ENCODE measurements at regions not wholly inside any gene's neighbourhood (a gene's known extent, or its start where the extent isn't known, plus 50 kb on each side); places are given as distances from the start of the nearest gene placed in this dataset.

- DNase-seq (ENCODE audit: low read depth in 2 of 2) = no peak
These were observed 493.3 kb downstream of the RFC3 start for GRCh38 chr13:34311251-34311650.

GRCh38 chr13:34312578-34312977 lies 494.6 kb downstream of the RFC3 start:
- no peak for DNase-seq (ENCODE audit: low read depth in 2 of 2)

- no peak for DNase-seq (ENCODE audit: low read depth in 2 of 2)
These were observed 502.1 kb downstream of the RFC3 start for GRCh38 chr13:34320084-34320483.

- no peak for DNase-seq (ENCODE audit: low read depth in 2 of 2)
These were observed 504.2 kb downstream of the RFC3 start for GRCh38 chr13:34322014-34322742.

GRCh38 chr13:34322743-34323074 lies 504.8 kb downstream of the RFC3 start:
- DNase-seq (ENCODE audit: low read depth in 2 of 2) = no peak

- DNase-seq (ENCODE audit: low read depth in 2 of 2) = no peak
These were observed 517.4 kb downstream of the RFC3 start for GRCh38 chr13:34335014-34336007.

- DNase-seq (ENCODE audit: low read depth in 2 of 2) = no peak
These were observed 520.2 kb downstream of the RFC3 start for GRCh38 chr13:34338102-34338501.

- DNase-seq (ENCODE audit: low read depth in 2 of 2) = no peak
These were observed 522.6 kb downstream of the RFC3 start for GRCh38 chr13:34340534-34340933.

- no peak for DNase-seq (ENCODE audit: low read depth in 2 of 2)
These were observed 525.5 kb downstream of the RFC3 start for GRCh38 chr13:34343413-34343940.

- DNase-seq (ENCODE audit: low read depth in 2 of 2) = no peak
These were observed 526.9 kb downstream of the RFC3 start for GRCh38 chr13:34344816-34345215.

- no peak for DNase-seq (ENCODE audit: low read depth in 2 of 2)
These were observed 527.5 kb downstream of the RFC3 start for GRCh38 chr13:34345258-34345965.

- no peak for DNase-seq (ENCODE audit: low read depth in 2 of 2)
These were observed 528.7 kb downstream of the RFC3 start for GRCh38 chr13:34346626-34347025.

- DNase-seq (ENCODE audit: low read depth in 2 of 2) = no peak
These were observed 530.0 kb downstream of the RFC3 start for GRCh38 chr13:34347784-34348573.

GRCh38 chr13:34349091-34349722 lies 531.3 kb downstream of the RFC3 start:
- DNase-seq (ENCODE audit: low read depth in 2 of 2) = no peak

GRCh38 chr13:34350671-34351070 lies 532.7 kb downstream of the RFC3 start:
- no peak for DNase-seq (ENCODE audit: low read depth in 2 of 2)

- no peak for DNase-seq (ENCODE audit: low read depth in 2 of 2)
These were observed 533.2 kb downstream of the RFC3 start for GRCh38 chr13:34351134-34351533.

- no peak for DNase-seq (ENCODE audit: low read depth in 2 of 2)
These were observed 535.0 kb downstream of the RFC3 start for GRCh38 chr13:34352958-34353357.

- no peak for DNase-seq (ENCODE audit: low read depth in 2 of 2)
These were observed 538.9 kb downstream of the RFC3 start for GRCh38 chr13:34356686-34357434.

- DNase-seq (ENCODE audit: low read depth in 2 of 2) = no peak
These were observed 539.7 kb downstream of the RFC3 start for GRCh38 chr13:34357435-34358232.

All from stimulated activated CD4-positive, alpha-beta T cell treated with anti-CD3 and anti-CD28 coated beads, Interleukin-1b, Interleukin-23, amount 100 ng/mL, for 1 hour (primary cell).